HG03108 (cell line): ENCODE measurements at regions not wholly inside any gene's neighbourhood (a gene's known extent, or its start where the extent isn't known, plus 50 kb on each side); places are given as distances from the start of the nearest gene placed in this dataset.
A peak's percentile ranks its signal among the peaks of the same experiment; 100 is the strongest.

Experiments used
- ATAC-seq: cut with Tn5 transposase; IDR thresholded peaks from one replicate; pipeline ENCODE4 v1.9.1; 2021; ENCODE audit warnings: moderate library complexity; ENCODE audit not compliant: unreplicated experiment

- no peak for ATAC-seq
Observed at GRCh38 chr2:134109246-134109645, 144.6 kb upstream of the MGAT5 start.

GRCh38 chr2:134109725-134110124 lies 144.1 kb upstream of the MGAT5 start:
- ATAC-seq, result no peak

GRCh38 chr2:134110532-134110931 lies 143.3 kb upstream of the MGAT5 start:
- ATAC-seq, result no peak

GRCh38 chr2:134117676-134118075 lies 136.2 kb upstream of the MGAT5 start:
- ATAC-seq, result no peak

DNA sequence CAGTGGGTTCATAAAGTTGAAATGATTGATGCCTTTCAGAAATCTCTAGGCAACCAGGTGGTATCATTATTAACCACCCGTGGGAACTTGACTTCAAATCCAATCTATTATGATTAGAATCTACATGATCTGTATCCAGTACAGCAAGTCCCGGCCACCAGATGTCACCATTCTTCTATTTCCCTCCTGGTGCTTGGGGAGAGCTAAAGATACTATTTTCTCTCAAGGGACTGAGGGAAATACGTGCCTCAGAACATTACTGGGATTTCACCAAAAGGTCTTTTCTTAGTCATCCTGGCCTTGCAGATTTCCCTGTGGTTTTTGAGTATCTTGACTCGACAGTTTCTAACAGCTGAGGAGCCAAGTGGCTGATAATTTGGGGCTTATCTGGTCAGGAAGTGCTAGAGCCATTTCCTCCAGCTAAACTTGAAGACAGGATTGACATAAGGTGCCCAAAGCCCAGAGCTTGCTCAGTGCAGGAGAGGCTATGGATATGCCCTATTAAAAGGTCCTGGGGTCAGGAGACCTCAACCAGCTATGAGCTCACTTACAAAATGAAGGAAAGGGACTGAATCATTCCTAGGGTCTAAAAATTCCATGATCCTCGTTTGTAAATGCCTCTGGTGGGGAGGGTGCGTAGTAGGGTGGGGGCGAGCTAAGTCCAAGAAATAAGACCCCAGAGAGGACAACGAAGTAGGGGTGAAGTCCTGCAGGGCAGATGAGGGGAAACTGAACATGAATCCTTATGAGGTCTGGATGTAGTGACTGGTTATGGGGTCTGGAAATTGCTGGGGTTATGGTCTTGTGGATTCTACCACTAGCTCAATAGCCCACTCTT lies 135.4 kb upstream of the MGAT5 start:
- ATAC-seq, result peak; percentile 44

DNA sequence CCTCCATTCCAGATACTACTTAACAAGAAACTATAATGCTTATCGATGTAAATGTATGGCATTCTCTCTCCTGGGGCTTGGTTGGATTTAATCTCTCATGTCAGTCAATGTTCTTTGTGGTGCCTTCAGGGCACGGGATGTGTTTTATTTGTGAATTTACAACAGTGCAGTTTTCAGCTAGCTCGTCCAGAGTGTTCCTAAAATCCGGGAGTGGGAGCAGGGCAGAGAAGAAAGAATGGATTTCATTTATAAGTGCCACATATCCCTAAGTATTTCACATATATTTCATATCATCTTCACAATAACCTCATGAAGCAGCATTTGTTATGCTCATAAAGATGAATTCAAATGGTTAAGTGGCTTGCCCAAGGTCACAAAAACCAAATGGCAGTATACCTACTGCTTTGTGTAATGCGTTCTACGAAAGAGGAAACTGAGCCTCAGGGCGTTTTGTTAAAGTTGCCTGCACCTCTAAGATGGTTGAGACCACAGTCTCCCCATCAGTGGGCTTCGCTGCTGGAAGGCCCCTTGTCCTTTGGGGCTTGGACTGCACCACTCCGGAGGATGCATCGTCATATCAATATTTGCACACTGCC lies 134.7 kb upstream of the MGAT5 start:
- peak; percentile 4 for ATAC-seq

- peak; percentile 50 for ATAC-seq
Observed at GRCh38 chr2:134119713-134120405, 134.0 kb upstream of the MGAT5 start.

DNA sequence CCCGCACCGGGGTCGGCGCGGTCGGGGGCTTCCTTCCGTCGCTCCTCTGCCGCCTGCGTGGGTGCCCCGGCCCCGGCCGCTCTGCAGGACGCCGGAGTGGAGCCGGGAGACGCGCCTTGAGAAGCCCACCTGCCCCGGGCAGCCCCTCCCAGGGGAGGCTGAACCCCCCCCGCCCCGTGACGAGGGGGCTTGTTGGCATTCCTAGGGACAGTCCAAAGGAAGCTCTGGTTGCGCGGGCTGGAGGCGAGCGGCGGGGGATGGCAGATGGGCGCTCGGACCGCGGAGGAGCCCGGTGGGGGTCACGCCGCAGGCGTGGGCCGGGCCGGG lies 133.5 kb upstream of the MGAT5 start:
- ATAC-seq, result peak; percentile 2

DNA sequence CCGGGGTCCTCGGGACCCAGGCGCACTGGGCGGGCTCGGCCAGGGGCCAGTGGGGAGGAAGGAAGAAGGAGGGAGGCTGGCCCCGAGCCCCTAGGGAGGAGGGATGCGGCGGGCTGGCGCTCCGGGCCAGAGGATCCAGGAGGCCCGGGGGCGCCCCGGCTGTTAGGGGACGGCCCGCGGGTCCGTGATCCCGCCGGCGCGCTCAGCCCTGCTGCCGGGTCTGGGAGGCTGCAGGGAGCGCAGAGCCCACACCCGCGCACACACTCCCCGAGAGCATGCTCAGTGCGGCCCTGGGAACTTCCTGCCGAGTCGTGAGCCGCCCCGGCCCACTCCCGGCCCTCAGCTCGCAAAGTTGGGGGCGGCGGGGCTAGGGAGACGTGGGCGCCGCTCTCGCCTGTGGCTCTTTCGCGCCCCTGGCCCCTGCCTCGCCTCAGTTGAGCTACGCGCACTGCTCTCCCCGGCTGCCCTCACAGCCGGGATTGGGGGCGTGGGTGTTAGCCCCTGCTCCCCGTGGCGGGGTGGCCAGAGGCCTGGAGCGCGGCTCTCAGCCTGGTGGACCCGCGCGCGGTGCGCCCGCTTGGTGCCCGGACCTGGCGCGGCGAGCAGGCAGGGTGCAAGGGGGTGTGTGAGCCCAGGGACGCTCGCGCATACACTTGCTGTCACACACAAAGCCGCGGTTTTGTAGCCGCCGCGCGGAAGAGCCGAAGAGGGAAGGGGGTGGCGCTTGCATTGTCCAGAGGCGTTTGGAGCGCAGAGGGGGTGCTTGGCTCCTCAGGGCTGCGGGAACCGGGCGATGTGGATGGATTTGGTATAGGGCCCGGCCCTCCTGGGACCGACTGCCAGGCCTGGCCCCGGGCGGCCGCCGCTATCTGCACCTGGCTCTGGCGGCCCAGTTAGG lies 132.9 kb upstream of the MGAT5 start:
- ATAC-seq, result peak; percentile 36

DNA sequence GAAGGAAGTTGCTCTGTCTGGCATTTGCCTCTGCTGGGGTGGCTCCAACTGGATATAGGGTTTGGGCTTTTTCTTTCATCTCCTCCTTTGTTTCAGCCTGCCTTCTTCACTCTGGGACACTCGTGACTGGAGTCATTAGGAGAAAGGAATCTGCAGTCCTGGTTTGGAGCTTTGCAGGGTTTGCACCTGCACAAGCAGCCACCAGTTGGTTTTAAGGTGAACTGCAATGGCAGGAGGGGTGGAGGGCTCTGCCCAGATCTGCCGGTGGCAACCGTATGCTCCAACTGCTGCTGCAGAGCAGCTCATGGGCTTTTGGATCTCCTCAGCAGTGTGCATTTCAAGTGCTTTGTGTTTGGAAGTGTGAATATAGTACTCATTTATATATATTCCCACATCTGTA lies 131.3 kb upstream of the MGAT5 start:
- no peak for ATAC-seq

- no peak for ATAC-seq
Observed at GRCh38 chr2:134123332-134123731, 130.5 kb upstream of the MGAT5 start.

GRCh38 chr2:134124047-134124753 lies 129.7 kb upstream of the MGAT5 start:
- ATAC-seq, result no peak

DNA sequence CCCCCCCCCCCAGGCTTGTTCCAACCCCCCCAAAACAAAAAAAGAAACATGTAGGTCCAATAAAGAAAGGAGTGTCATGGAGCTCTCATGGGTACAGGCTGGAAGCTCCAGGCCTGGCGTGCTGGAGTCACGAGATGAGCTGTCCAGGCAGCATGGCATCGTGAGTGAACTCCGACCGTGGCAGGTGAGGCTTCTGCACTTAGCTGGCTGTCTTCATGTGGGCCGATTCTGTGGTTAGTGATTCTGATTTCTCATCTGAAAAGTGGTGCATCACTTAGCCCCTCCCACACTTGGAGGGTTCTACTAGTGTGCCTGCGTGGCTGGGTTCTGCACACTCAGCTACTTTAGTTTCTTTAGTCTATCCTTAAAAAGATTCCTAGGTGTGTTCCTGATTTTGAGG lies 126.4 kb upstream of the MGAT5 start:
- no peak for ATAC-seq

GRCh38 chr2:134128746-134129145 lies 125.1 kb upstream of the MGAT5 start:
- no peak for ATAC-seq

GRCh38 chr2:134129900-134130537 lies 123.9 kb upstream of the MGAT5 start:
- no peak for ATAC-seq

DNA sequence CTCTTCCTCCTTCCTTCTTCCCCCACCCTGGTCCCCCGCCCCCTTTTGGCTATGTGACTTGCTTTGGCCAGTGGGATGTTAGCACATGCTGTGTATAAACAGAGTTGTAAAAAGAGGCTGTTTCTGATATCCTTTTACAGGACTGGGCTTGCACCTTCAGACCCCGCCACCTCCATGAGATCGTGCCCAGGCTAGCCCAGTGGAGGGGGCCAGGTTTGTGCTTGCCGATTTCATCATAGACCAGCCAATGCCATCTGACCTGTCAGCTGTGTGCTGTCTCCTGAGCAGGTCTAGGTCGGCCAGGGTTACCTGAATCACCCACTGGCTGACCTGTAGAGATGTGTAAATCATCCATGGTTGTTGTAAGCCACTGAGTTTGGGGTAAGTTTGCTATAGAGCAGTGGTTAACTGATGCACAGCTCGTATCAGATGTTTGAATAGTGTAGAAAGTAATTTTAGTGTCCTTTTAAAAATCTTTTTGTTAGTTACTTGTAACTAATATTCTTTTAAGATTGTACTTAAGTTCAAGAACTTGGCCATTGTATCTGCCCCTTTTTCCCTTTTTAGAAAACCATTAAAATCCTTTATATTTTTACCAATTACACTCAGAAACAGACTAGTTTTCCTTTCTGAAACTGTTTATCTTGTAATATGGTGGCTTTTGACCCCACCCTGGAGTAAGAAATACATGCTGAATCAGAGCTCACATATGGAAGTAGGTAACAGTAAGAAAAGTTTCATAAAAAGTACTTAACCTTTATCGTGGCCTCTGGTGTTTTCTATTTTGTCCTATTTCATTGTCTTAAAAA lies 122.0 kb upstream of the MGAT5 start:
- no peak for ATAC-seq

DNA sequence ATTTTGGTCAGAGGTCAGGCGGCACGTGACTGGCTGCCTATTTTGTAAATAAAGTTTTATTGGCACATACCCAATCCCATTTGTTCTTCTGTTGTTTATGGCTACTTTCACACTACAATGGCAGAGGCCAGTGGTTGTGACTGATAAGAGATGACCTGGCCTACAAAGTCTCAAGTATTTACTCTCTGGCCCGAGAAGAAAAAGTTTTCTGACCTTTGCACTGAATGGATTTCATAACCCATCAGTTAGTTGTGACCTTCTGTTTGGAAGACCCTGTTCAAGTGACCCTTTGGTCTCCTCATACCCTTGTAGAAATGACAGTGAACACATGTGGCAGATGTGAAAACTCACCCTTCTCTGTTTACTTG lies 121.4 kb upstream of the MGAT5 start:
- no peak for ATAC-seq

DNA sequence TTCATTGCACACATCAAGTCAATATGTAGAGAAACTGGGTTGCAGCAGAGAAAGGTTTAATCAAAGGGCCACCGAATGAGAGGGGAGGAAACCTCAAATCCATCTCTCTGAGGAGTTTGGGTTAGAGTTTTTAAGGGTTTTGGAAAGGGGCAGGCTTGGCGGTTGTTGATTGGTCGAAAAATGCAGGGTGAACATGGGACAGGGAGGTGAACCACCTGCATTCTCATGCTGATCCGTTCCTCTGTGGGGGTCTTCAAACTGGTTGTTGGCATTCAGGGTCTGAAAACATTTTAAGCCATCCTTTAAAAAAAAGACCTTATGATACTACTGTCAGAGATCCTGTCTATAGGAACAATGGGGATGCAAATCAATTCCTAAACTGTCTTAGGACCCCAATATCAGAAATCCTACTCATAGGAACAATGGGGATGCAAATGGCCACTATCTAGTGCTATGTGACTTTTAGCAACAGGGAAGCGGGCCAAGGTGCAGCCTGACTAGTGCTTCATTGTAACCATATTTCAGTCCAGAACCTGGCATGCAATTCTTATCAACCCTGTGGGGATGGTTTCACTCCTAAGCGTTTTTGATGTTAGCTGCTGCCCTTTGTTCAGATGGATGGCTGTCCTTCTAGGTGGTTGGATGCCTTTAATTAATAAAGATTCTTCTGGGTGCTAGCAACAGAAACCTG lies 120.1 kb upstream of the MGAT5 start:
- no peak for ATAC-seq

DNA sequence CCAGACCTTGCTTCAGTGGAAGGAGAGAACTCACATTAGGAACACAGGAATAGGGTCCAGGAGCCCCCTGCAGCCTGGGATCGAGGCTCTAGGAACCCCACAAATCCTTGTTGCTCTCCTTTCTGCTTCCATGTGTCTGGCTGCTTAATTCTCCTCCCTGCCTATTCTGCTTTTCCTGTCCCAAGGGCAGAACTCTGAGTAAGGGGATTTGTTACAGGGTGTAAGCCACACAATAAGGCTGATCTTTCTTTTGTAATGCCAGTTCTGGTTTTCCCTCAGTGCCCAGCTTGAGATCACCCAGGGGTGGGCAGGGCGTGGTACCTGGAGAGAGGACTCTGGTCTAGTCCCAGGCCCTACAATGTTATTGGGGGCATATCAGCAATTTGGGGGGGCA lies 119.6 kb upstream of the MGAT5 start:
- ATAC-seq, result no peak
